ENCODE measurements at regions not wholly inside any gene's neighbourhood (a gene's known extent, or its start where the extent isn't known, plus 50 kb on each side); places are given as distances from the start of the nearest gene placed in this dataset.

DNA sequence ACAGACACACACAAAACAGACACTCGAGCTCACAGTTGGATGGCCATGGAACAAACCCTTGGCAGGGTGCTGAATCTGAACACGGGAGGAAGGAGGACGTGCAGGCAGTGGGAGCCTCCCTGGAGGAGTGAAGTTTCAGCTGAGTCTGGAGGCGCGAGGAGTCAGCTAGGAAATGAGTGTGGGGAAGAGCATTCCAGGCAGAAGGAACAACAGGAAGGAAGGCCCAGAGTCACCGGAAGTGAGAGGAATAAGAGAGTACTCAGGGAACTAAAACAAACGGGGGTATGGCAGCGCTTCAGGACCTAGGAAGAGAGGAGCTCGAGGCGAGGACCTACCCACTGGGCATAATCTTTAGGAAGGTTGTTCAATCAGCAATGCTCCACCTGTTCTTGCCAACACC lies 137.3 kb downstream of the SYF2 start:
- no peaks in the 10 kb centered on the region for H3K9me3 ChIP-seq (ENCODE audit: low read length)
- TF ChIP-seq EP300 (conservative IDR thresholded peaks at IDR 0.05; ENCODE audit: poor library complexity, severe bottlenecking) (no peak), EZH2 (IDR thresholded peaks at IDR 0.05; ENCODE audit: borderline replicate concordance, insufficient read depth, low read length, poor library complexity, severe bottlenecking) (no peak), RAD21 (conservative IDR thresholded peaks at IDR 0.05) (no peak), SMC3 (conservative IDR thresholded peaks at IDR 0.05; ENCODE audit: poor library complexity) (no peak), TAF1 (IDR thresholded peaks at IDR 0.05; ENCODE audit: low read depth) (no peak), MXI1 (conservative IDR thresholded peaks at IDR 0.05; ENCODE audit: poor library complexity, severe bottlenecking) (no peak), POLR2AphosphoS5 (IDR thresholded peaks at IDR 0.05) (no peak), REST (IDR thresholded peaks at IDR 0.05; ENCODE audit: borderline replicate concordance) (no peak)
- TF ChIP-seq, protein P1, sequence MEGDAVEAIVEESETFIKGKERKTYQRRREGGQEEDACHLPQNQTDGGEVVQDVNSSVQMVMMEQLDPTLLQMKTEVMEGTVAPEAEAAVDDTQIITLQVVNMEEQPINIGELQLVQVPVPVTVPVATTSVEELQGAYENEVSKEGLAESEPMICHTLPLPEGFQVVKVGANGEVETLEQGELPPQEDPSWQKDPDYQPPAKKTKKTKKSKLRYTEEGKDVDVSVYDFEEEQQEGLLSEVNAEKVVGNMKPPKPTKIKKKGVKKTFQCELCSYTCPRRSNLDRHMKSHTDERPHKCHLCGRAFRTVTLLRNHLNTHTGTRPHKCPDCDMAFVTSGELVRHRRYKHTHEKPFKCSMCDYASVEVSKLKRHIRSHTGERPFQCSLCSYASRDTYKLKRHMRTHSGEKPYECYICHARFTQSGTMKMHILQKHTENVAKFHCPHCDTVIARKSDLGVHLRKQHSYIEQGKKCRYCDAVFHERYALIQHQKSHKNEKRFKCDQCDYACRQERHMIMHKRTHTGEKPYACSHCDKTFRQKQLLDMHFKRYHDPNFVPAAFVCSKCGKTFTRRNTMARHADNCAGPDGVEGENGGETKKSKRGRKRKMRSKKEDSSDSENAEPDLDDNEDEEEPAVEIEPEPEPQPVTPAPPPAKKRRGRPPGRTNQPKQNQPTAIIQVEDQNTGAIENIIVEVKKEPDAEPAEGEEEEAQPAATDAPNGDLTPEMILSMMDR (IDR thresholded peaks at IDR 0.05; ENCODE audit: poor library complexity, severe bottlenecking): no peak

DNA sequence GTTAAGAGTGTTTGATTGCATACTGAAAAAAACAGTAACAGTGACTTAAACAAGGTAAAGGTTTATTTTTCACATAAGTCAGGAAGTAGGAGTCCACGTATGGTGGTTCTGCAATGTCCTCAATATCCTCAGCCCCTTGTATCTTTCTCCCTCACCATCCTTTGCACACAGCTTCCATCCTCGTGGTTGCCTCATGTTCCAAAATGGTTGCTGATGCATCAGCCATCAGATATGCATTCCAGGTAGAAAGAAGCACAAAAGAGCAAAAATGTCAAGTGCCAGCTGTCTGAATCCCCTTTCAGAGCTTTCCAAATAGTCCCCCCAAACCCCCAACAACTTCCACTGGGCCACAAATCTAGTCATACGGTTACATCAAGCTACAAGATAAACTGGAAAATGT lies 138.1 kb downstream of the SYF2 start:
- Histone ChIP-seq H4K20me1 (ENCODE audit: insufficient read depth) (no peaks in the 10 kb centered on the region), H3K27ac (ENCODE audit: low read length) (no peak overlapping the region), H3K79me2 (replicated peaks; ENCODE audit: insufficient read depth, low read length) (no peaks in the 10 kb centered on the region), H3K27me3 (ENCODE audit: insufficient read depth, low read depth, low read length) (no peaks in the 10 kb centered on the region), H3K4me2 (ENCODE audit: low read length) (no peak overlapping the region), H3K36me3 (ENCODE audit: insufficient read depth, low read length) (no peaks in the 10 kb centered on the region), H3F3A (ENCODE audit: insufficient read depth, low read length, poor library complexity, severe bottlenecking) (no peaks in the 10 kb centered on the region), H3K9ac (ENCODE audit: low read length) (no peak overlapping the region), H3K4me3 (ENCODE audit: low read length) (no peak overlapping the region), H2AFZ (ENCODE audit: low read depth, low read length) (no peak overlapping the region), H3K9me2 (ENCODE audit: insufficient read depth, low read length) (no peaks in the 10 kb centered on the region), H3K9me3 (ENCODE audit: low read length) (no peaks in the 10 kb centered on the region)
- TF ChIP-seq, protein P1 (IDR thresholded peaks at IDR 0.05; ENCODE audit: poor library complexity, severe bottlenecking): no peak
- no peak for TF ChIP-seq TAF1 (IDR thresholded peaks at IDR 0.05; ENCODE audit: low read depth)
- no peak for TF ChIP-seq EP300 (conservative IDR thresholded peaks at IDR 0.05; ENCODE audit: poor library complexity, severe bottlenecking)
- TF ChIP-seq EZH2 (IDR thresholded peaks at IDR 0.05; ENCODE audit: borderline replicate concordance, insufficient read depth, low read length, poor library complexity, severe bottlenecking): no peak

More for the DNA sequence above, 137.3 kb downstream of the SYF2 start:
- no peaks in the 10 kb centered on the region for H3K9me2 ChIP-seq (ENCODE audit: insufficient read depth, low read length)
- no peak overlapping the region for H3K4me3 ChIP-seq (ENCODE audit: low read length)
- H3K27ac ChIP-seq (ENCODE audit: low read length): no peak overlapping the region
- H3K27me3 ChIP-seq (ENCODE audit: insufficient read depth, low read depth, low read length): no peaks in the 10 kb centered on the region
- H3K4me2 ChIP-seq (ENCODE audit: low read length): no peak overlapping the region
- H4K20me1 ChIP-seq (ENCODE audit: insufficient read depth): no peaks in the 10 kb centered on the region
- H3K9ac ChIP-seq (ENCODE audit: low read length): no peak overlapping the region
- H3K79me2 ChIP-seq (replicated peaks; ENCODE audit: insufficient read depth, low read length): no peaks in the 10 kb centered on the region
- H3K36me3 ChIP-seq (ENCODE audit: insufficient read depth, low read length): no peaks in the 10 kb centered on the region
- H3F3A ChIP-seq (ENCODE audit: insufficient read depth, low read length, poor library complexity, severe bottlenecking): no peaks in the 10 kb centered on the region
- H2AFZ ChIP-seq (ENCODE audit: low read depth, low read length): no peak overlapping the region
